HG03460 (cell line): ENCODE measurements at regions not wholly inside any gene's neighbourhood (a gene's known extent, or its start where the extent isn't known, plus 50 kb on each side); places are given as distances from the start of the nearest gene placed in this dataset.
A peak's percentile ranks its signal among the peaks of the same experiment; 100 is the strongest.

ENCODE experiments used
- ATAC-seq: cut with Tn5 transposase; IDR thresholded peaks from one replicate; pipeline ENCODE4 v1.9.1; 2021; ENCODE audit not compliant: unreplicated experiment

DNA sequence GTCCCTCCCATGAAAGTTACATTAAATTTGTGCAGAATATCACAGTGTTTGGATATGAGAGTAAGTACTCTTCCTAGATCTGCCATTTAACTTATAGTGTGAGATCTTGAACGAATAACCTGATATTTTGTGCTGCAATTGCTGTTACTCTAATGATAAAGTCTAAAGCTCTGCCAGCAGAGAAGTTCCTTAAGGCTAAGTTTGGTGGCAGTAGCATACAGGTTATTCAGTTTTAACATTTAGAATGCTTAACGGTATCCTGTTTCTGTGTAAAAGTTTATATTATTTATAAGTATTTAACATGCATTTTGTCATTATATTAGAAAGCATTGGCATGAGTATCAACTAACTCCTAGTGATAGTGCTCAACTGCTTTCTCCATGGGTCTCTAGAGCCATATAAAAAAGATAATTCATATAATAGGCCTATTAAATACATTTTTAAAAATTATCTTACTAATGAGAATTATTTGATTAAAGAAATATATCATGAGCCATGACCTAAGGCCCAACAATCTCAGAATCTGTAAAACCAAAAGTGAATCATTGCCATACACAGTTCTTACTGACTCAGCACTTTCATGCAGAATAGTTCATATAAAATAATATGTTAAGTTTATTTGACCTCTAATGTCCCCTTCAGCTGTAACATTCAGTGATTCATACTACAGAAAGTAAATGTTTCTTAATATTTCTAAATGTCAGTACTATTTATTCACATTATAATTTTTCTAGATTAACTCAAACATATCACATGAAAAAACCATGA lies 1058.6 kb downstream of the TRHDE start:
- ATAC-seq, result no peak

DNA sequence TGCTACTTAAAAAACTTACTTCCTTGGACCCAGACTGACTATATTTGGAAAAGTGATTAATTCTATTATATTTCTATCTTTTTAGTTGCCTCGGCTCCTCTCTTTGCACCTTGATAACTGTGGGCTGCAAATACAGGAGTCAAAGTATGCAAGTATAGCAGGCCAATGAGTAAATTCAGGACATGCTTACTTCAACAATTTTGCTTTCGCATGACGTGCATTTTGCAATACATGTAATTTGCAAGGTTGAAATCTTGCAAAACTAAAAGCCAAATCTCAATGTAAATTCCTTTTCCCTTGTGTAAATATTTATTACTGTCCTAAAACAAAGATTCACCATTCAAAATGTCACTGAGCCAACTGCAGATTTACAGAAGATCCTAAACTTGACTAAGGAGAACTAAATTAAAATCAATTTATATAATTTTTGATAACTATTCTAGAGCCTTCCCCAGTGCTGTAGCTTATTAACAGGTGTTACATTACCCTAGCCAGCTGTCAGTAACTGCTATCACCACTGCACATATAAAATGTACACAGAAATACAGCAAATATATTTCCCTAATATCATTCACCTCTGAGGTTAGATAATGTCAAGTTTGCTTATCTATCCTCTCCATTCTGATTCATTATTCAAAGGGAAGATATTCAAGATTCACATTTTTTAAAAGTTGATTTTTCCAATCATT lies 1069.5 kb downstream of the TRHDE start:
- ATAC-seq, result no peak

DNA sequence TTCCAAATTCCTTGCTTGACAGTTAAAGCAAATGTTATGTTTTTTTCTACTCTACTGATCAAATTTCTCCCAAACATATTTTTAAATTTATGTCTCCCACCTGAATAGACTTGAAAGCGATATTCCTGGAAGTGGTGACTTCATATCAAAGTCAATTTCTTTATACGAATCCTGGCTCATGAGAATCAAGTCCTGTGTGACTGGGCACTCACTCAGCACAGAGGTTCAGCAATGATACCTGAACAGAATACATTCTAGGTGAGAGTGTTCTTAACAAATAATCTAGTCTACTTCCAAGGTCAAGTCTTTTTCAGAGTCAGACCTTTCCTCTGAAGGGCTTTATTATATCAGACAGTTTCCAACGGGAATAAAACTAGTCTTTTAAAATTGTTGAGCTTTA lies 1070.6 kb downstream of the TRHDE start:
- no peak for ATAC-seq

DNA sequence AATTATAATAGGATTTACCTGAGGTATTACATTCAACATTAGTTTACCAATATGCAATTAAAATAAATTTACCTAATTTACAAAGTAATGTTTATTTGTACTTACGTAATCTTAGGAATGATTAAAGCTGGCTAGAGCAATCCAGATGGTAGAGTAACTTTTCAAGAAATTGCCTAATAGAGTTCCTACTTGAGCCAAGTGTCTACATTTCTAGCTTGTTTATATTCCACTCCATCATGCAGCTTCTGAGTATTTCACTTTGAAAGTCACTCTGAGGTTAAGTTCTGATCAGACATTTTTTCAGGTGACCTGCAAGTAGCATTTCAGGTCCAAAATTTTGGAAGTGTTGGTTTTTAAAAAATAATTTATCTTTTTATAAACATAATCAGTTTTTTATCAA lies 1080.7 kb downstream of the TRHDE start:
- no peak for ATAC-seq

DNA sequence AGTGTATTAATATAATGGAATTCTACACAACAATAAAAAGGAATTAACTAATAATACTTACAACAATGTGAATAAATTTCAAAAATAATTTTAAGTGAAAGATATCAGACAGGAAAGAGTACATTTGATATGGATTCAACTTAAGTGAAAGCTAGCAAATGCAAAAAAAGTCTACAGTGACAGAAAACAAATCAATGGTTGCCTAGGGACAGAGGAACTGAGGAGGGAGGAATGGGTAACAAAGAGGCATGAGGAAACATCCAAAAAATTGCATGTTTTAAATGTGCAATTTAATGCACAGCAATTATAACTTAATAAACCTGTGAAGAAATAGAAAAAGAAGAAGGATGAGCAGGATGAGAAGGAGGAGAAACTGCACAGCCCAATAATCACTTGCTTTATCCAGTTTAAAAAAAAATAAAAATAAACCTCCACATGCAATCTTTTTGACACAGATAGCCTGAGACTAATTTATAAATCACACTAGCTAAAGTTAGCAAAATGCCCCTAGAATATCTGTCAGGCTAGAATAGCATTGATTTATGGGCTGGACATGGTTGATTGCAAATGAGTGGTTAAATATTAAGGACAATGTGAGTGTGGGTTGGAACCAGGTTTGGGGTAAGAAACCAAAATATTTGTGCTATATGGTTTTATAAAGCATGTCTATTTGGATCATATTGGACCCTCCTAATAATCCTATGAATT lies 1089.1 kb downstream of the TRHDE start:
- ATAC-seq, result no peak

DNA sequence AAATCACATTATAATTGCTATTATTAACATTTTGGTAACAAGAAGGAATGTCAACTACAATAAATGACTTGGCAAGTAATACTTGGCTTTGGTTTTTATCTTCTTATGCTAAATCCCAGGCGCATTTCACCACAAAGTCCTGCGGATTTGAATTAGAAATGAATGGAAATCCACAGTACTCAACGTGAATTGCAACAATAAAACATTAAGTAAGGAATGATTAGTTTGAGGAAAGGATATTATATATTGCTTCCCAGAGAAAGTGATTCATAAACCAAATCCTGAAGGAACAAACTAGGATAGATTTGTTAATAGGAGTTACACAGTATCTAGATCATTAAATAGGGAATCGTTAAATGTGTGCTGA lies 1089.7 kb downstream of the TRHDE start:
- ATAC-seq, result no peak

DNA sequence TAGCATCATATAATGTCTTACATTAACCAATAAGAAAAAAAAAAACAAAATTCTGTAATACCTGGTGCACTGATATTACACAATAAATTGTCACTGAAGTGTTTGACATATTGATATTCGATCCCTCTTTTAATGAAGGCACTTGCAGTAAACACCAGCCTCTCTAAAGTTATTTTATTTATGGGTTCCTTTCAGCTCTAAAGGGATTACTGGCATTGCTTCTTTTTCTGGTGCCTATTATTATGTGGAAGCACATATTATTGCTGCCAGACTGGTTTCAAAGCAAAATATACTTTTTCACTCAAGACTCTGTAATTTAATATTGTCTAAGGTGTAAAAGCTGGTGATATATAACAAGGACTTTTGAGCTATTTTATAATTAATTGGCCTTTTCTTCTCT lies 1090.5 kb downstream of the TRHDE start:
- ATAC-seq, result no peak

DNA sequence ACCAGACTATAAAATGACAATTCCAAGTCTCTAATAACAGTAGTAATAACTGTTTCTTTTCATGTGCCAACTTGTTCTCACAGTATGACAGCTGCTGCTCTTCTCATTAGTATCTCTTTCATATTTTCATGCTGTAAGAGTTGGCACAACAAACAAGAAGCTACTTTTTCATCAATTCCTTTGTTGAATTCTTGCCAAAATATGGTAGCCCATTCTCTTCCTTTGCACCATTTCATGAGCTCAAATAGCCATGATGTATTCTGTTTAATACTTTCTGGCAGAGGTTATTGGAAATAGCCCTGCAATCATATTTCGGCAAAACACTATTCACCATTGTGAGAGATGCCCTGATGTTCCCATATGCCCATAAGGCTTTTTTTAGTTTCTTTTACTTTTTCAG lies 1100.7 kb downstream of the TRHDE start:
- no peak for ATAC-seq

DNA sequence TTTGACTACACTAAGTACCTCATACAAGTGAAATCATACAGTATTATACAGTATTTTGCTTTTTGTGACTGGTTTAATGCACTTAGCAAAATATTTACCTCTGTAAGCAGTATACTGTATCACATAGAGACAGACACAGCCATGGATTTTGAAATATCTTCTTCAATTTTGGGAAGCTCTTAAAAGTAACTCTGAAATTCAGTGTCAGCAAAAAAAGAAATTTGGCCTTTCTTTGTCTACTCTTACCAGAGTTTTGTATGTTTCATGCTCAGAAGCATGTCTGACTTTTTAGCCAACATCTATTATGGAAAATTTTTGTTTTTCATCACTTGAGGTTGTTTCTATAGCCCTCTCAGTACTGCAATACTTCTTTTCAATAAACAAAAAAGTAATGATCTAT lies 1102.2 kb downstream of the TRHDE start:
- ATAC-seq, result no peak

DNA sequence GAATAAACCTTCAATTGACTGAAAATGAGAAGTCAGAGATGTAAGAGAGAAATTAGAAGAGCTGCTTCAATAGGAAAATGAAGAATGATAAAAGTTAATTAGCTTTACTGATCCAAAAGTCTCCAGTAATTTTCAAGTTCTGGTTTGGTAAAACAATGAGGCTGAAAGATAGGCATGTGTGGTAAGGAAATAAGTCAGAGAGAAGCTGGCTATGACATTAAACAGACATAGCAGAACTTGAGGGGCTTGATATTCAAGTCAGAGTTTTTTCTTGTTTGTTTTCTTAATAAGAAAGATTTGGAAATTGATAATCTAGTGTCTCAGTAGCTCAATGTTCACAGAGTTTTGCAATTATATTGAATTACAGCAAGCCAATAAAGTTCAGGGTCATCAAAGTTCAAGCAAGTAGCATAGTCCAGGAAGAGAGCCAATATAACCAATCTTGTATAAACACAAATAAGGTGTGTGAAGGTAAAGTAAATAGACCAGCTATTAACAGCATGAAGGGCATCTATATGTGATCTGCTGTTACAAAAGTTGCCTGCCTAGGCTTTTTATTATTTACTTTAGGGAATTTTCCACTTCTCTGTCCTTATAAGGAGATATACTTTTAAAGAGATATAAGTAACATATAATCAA lies 1111.5 kb downstream of the TRHDE start:
- ATAC-seq, result no peak

DNA sequence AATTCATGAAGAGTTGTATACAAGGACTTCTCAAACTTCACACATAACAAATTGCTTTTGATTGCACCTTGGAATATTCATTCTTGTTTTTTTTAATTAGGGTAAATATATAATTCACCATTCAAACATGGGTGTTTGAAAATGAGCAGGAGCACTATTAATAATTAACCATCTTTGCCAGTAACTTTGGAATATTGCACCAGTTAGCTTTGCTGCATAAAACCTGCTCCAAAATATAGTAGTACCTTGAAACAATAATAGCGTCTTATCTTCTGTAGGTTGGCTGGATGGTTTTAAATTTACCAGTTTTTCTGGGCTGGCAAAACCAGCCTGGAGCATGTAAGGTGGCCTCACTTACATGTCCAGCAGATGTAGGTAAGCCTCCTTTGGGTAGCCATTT lies 1112.4 kb downstream of the TRHDE start:
- no peak for ATAC-seq

DNA sequence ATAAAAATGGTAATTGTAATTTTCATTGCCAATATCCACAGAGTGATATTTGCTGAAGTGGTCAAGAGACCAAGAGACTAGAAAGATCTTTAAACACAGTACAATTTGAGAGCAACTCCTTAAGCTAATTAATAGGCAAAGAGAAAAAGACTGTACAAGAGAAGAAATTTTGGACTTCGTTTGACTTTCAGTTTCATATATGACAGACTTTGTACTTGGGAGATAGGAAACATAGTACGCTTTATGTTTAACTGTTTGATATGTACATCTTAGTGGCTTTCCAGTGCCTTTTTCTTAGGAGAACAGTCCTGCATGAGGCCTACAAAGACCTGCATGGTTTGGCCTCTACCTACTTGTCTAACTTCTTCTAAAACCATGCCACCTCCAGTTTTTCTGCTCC lies 1118.1 kb downstream of the TRHDE start:
- no peak for ATAC-seq

DNA sequence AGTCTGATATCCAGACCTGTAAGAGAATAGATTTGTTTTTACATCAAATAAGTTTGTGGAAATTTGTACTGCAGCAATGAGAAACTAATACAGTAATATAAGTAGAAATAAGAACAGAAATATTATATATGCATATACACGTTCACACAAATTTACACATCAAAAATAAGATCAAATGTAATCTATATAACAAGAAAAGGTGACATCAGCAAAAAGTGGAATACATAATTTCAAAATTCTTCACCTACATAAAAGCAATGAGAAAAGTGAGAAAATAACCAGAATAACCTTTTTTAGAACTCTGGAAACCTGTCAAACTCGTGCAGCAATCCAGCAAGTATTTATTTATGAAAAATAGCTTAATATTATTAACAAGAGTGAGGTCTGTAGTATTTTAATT lies 1124.6 kb upstream of the ATXN7L3B start:
- ATAC-seq, result no peak

DNA sequence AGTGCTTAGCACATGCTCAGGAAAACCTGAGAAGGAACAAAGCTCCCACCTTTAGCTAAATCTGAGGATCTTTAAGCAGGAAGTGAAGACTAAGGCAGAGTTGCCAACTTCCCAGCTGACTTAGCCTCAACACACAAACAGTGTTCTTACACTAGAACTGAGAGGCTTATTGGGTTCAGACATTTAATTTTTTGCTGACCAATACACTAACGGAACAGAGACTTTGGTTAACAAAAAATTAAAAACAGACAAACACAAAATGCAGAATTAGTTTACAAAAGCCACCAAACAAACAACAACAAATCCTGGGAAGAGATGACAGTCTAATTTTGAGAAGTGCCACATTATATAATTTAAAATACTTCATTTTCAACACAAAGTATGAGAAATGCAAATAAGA lies 1123.7 kb upstream of the ATXN7L3B start:
- no peak for ATAC-seq

DNA sequence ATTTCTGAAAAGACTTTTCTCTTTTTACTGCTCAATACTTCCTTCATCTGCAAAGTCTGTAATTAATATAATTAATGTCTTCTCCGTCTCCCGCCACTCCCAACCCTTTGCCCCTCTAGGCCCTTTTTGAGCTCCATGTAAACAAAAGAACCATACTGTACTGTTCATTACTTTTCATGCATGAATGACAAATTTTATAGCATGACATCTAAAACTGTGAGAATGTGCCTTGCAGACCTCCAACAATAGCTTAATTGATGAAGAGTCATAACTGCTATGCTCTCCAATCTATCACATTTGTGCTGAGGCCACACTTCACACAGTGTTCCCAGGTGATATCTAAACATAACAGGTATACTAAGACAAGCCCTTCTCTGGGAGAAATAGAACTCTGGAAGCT lies 1122.7 kb upstream of the ATXN7L3B start:
- ATAC-seq, result no peak

DNA sequence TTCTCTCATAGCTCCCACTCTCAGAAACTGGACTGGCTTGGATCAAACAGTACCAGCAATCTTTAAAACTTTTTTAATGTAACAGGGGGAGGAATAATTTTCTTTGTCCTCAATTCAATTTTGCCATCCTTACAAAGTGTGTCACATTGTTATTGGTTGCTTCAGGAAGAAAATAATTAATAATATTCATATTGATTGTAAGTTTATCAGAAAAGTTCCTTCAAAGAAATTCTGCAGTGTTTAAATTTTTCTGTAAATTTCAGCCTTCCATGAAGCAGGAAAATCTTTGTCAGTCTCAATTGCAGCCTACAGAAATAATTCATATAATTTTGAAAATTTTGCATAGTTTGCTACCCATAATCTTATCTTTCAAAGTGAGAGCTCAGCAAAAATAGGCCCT lies 1119.1 kb upstream of the ATXN7L3B start:
- no peak for ATAC-seq

DNA sequence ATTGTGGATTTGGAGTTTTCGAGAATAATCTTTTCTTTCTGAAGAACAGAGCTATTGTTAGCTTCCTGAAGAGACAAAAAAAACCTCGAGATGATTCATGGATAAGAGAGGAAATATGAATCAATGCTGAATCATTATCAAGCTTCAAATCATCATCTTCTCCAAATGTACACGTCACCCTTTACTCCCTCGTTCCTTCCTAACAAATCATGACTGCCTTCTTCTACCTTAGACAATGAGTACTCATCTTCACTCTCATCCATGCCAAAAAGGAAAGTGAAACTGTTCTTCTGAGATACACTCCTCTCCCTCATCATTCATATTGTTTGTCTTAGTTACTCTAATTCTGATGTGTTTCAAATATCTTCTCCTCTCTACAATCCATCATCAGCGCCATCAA lies 1115.8 kb upstream of the ATXN7L3B start:
- ATAC-seq, result peak; percentile 84

DNA sequence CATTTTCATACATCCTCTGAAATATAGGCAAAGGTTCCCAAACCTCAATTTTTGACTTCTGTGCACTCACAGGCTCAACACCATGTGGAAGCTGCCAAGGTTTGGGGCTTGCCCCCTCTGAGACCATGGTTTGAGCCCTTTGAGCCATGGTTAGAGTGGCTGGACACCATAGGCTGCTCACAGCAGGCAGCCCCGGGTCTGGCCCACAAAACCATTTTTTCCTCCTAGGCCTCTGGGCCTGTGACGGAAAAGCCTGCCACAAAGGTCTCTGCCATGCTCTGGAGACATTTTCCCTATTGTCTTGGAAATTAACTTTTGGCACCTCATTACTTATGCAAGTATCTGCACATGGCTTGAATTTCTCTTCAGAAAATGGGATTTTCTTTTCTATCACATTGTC lies 1113.2 kb upstream of the ATXN7L3B start:
- no peak for ATAC-seq

DNA sequence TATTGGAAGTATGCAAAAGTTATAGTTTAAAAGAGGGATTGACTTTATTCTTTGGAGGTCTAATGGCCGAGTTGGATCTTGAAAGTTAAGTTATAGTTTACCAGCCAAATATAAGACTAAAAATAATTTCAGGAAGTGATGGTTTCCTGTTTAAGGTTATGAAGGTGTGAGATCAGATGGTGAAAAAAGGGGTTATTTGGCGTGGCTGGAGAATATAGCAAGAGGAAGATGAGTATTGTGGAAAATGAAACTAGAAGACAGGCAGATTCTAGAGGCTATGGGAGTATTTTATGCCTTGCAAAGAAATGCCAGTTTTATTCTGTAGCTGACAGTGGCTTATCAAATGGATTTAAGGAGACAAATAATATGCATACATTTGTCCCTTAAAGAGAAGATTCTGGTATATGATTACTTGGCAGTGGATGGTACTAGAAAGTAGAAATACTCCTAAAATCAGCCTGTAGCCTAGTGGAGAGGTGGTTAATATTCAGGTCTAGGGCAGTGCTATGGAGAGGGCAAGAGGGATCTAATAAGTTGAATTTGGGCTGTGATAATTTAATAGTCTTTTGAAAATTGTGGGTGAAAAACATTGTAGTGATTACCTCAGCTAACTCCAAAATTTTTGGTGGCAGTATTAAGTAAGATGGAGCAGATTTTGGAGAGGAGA lies 1091.8 kb upstream of the ATXN7L3B start:
- peak; percentile 77 for ATAC-seq

DNA sequence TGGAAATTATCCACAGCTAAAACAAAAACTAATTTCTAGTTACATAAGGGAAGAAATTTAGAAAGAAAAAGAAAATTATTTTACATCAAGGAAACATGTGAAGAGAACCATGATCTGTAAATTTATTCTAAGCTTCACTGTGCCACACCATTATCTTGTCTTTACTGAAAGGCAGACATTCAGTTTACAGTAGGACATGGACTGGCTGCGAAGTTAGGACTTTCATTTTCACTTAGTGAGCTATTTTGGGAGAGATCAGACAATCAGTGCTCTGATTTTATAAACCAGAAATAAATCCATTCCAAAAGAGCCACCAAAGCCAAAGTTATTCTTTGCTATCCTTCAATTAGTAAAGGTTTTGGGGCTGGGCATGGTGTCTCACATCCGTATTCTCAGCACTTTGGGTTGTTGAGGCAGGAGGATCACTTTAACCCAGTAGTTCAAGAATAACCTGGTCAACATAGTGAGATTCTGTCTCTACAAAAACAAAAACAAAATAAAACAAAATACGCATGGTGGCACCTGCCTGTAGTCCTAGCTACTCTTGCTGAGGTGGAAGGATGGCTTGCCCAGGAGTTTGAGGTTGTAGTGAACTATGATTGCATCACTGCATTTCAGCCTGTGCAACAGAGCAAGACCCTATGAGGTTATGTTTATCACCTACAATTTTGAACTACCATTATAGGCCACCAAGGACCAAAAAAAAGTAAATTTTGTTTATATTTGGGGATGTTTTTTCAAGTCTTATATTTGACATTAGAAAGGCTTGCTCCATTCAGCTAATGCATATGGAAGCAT lies 1084.8 kb upstream of the ATXN7L3B start:
- ATAC-seq, result peak; percentile 57
